Astrocyte of the spinal cord (primary cell): ENCODE measurements at regions not wholly inside any gene's neighbourhood (a gene's known extent, or its start where the extent isn't known, plus 50 kb on each side); places are given as distances from the start of the nearest gene placed in this dataset.

ENCODE experiments used
- DNase-seq: peaks from one replicate; pipeline ENCODE4 v3.0.0; 2011; ENCODE audit warnings: low read depth, low spot score
- H3K4me3 ChIP-seq: 2 replicates; pipeline ENCODE4 v1.5.1; 2011; ENCODE audit warnings: low read depth, mild to moderate bottlenecking, low read length, moderate library complexity
- CTCF ChIP-seq: IDR thresholded peaks from 2 replicates; pipeline ENCODE4 v1.5.1; 2012; ENCODE audit warnings: low read depth, mild to moderate bottlenecking, low read length, inconsistent platforms
- in situ Hi-C: cut with HindIII; loops from 2 replicates; pipeline ENCODE4 v1.10.0; 2017; ENCODE audit warnings: low sequenced_read_pairs

GRCh38 chr21:36646645-36647044 lies 52.3 kb upstream of the SIM2 start:
- TF ChIP-seq CTCF, result no peak
- H3K4me3 ChIP-seq, result no peak overlapping the region
- in situ Hi-C loops, result no loop called here
- no peak for DNase-seq

GRCh38 chr21:36647279-36648093 lies 51.4 kb upstream of the SIM2 start:
- peak; percentile 60 for DNase-seq
- in situ Hi-C loops, result no loop called here
- H3K4me3 ChIP-seq, result no peak overlapping the region
- no peak for TF ChIP-seq CTCF
